Mesothelial cell of epicardium (in vitro differentiated cells): ENCODE measurements at regions not wholly inside any gene's neighbourhood (a gene's known extent, or its start where the extent isn't known, plus 50 kb on each side); places are given as distances from the start of the nearest gene placed in this dataset.

ENCODE experiments used
- DNase-seq, 2 experiments: peaks; one replicate each; pipeline ENCODE4 v3.0.0; 2021; ENCODE audit warnings: low spot score in 2 of 2; ENCODE audit not compliant: unreplicated experiment in 2 of 2
- H3K27ac Mint-ChIP-seq: 2 replicates; pipeline ENCODE4 v1.8.0; 2021; ENCODE audit warnings: mixed read lengths
- H3K27me3 Mint-ChIP-seq: 2 replicates; pipeline ENCODE4 v1.8.0; 2021; ENCODE audit warnings: low read depth, mixed read lengths
- H3K36me3 Mint-ChIP-seq: 2 replicates; pipeline ENCODE4 v1.8.0; 2021; ENCODE audit warnings: mixed read lengths
- H3K4me1 Mint-ChIP-seq: 2 replicates; pipeline ENCODE4 v1.8.0; 2021; ENCODE audit warnings: mixed read lengths
- H3K4me3 Mint-ChIP-seq: 2 replicates; pipeline ENCODE4 v1.8.0; 2021; ENCODE audit warnings: mild to moderate bottlenecking, moderate library complexity, mixed read lengths
- H3K9me3 Mint-ChIP-seq: 2 replicates; pipeline ENCODE4 v1.8.0; 2021; ENCODE audit warnings: mixed read lengths
- CTCF ChIP-seq: fragments of 200-600 bp; sonication (generic); IDR thresholded peaks from one replicate; pipeline ENCODE4 v1.5.0; 2021; ENCODE audit warnings: antibody characterized with exemption; ENCODE audit not compliant: unreplicated experiment

DNA sequence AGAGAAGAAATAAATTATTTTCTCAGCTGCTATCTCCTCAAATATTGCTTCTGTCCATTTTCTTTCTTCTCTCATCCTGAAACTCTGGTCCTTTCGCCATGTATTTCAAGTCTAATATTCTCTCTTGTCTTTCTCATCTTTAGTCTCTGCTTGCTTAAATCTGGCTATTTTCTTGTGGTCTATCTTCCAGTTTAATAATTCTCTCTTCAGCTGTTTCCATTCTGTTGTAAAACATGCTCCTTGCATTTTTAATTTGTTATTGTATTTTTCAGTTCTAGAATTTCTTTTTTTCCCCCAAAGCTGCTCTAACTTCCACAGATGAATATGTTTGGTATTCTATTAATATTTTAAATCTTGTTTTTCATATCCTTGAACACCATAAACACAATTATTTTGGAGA is 70.1 kb upstream of the TMPRSS2 start:
- Mint-ChIP-seq H3K9me3 (peaks cover 41% of the 10 kb centered on the region), H3K4me3 (no peak overlapping the region), H3K4me1 (no peaks in the 10 kb centered on the region), H3K27ac (no peak overlapping the region), H3K27me3 (no peaks in the 10 kb centered on the region), H3K36me3 (peaks cover 2% of the 10 kb centered on the region)
- no peak for TF ChIP-seq CTCF
- DNase-seq = no peak

- no peak for TF ChIP-seq CTCF
- Mint-ChIP-seq H3K27me3 (no peaks in the 10 kb centered on the region), H3K36me3 (peaks cover 2% of the 10 kb centered on the region), H3K27ac (no peak overlapping the region), H3K4me1 (no peaks in the 10 kb centered on the region), H3K4me3 (no peak overlapping the region), H3K9me3 (peaks cover 50% of the 10 kb centered on the region)
- no peak for DNase-seq
Observed at GRCh38 chr21:41576013-41576615, 68.2 kb upstream of the TMPRSS2 start.

DNA sequence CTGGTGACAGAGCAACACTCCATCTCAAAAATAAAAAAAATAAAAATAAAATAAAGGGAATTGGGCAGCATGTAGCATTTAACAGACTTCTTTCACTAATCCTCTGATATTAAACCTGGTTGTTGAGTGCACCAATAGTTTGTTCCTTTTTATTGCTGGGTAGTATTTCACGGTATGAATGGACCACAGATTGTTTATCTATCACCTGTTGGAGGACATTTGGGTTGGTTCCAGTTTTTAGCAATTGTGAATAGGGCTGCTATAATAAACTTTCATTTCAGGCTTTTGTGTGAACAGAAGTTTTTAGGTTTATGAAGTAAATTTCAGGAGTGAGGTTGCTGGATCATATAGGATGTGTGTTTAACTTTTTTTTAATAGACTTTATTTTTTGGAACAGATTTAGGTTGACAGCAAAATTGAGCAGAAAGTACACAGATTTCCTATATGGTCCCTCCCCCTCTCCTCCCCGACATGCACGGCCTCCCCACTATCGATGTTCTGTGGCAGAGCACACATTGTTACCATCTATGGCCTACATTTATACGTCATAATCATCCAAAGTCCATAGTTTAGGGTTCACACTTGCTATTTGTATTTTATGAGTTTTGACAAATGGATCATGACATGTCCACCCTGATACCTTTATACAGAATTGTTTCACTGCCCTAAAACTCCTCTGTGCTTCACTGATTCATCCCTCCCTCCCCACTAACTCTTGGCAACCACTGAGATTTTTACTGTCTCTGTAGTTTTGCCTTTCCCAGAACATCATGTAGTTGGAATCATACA is 66.1 kb upstream of the TMPRSS2 start:
- H3K9me3 Mint-ChIP-seq = peaks cover 49% of the 10 kb centered on the region
- DNase-seq = no peak
- peaks cover 2% of the 10 kb centered on the region for H3K36me3 Mint-ChIP-seq
- no peak overlapping the region for H3K27ac Mint-ChIP-seq
- TF ChIP-seq CTCF = no peak
- H3K4me3 Mint-ChIP-seq = no peak overlapping the region
- no peaks in the 10 kb centered on the region for H3K4me1 Mint-ChIP-seq
- H3K27me3 Mint-ChIP-seq = peaks cover 2% of the 10 kb centered on the region

GRCh38 chr21:41571938-41572510 is 64.1 kb upstream of the TMPRSS2 start:
- TF ChIP-seq CTCF = no peak
- no peaks in the 10 kb centered on the region for H3K4me1 Mint-ChIP-seq
- DNase-seq = no peak
- H3K4me3 Mint-ChIP-seq = no peak overlapping the region
- H3K9me3 Mint-ChIP-seq = peaks cover 30% of the 10 kb centered on the region
- peaks cover 9% of the 10 kb centered on the region for H3K27me3 Mint-ChIP-seq
- no peaks in the 10 kb centered on the region for H3K36me3 Mint-ChIP-seq
- no peak overlapping the region for H3K27ac Mint-ChIP-seq

GRCh38 chr21:41570791-41571355 is 62.9 kb upstream of the TMPRSS2 start:
- no peak overlapping the region for H3K4me3 Mint-ChIP-seq
- DNase-seq = no peak
- peaks cover 19% of the 10 kb centered on the region for H3K9me3 Mint-ChIP-seq
- no peak overlapping the region for H3K27ac Mint-ChIP-seq
- no peaks in the 10 kb centered on the region for H3K4me1 Mint-ChIP-seq
- no peaks in the 10 kb centered on the region for H3K36me3 Mint-ChIP-seq
- TF ChIP-seq CTCF = no peak
- peaks cover 9% of the 10 kb centered on the region for H3K27me3 Mint-ChIP-seq
